Lower lobe of right lung (tissue), 2 donors: ENCODE measurements at regions not wholly inside any gene's neighbourhood (a gene's known extent, or its start where the extent isn't known, plus 50 kb on each side); places are given as distances from the start of the nearest gene placed in this dataset.

Experiments used
- ATAC-seq, 2 donors: fragments of 200-7000 bp; cut with Tn5 transposase; one replicate each; pipeline ENCODE4 v1.9.1; 2020 to 2022; ENCODE audit warnings: mild to moderate bottlenecking in 2 of 2, moderate library complexity in 2 of 2
- DNase-seq: peaks from one replicate; pipeline ENCODE4 v3.0.0-alpha.2; 2020
- H3K27ac ChIP-seq: fragments of 200-600 bp; one replicate; pipeline ENCODE4 v1.8.0; 2022
- H3K27me3 ChIP-seq: fragments of 200-600 bp; one replicate; pipeline ENCODE4 v1.8.0; 2022; ENCODE audit warnings: low read depth
- H3K36me3 ChIP-seq: fragments of 200-600 bp; one replicate; pipeline ENCODE4 v1.8.0; 2022; ENCODE audit warnings: mild to moderate bottlenecking
- H3K4me1 ChIP-seq: fragments of 200-600 bp; one replicate; pipeline ENCODE4 v1.8.0; 2022
- H3K4me3 ChIP-seq: fragments of 200-600 bp; one replicate; pipeline ENCODE4 v1.8.0; 2022; ENCODE audit warnings: mild to moderate bottlenecking
- H3K9me3 ChIP-seq: fragments of 200-600 bp; one replicate; pipeline ENCODE4 v1.8.0; 2022
- intact Hi-C: fragments of 100-400 bp; cut with DNase I; formaldehyde crosslinking; loops from one replicate; pipeline ENCODE4 v1.11.0; 2022
- TF ChIP-seq, protein P1 (sequence below): fragments of 200-600 bp; IDR thresholded peaks from one replicate; pipeline ENCODE4 v1.8.0; 2022; ENCODE audit warnings: antibody characterized with exemption, mild to moderate bottlenecking
- donor health status: DM: no; HTN: yes; CAD: no; lungs with severe emphysema.

DNA sequence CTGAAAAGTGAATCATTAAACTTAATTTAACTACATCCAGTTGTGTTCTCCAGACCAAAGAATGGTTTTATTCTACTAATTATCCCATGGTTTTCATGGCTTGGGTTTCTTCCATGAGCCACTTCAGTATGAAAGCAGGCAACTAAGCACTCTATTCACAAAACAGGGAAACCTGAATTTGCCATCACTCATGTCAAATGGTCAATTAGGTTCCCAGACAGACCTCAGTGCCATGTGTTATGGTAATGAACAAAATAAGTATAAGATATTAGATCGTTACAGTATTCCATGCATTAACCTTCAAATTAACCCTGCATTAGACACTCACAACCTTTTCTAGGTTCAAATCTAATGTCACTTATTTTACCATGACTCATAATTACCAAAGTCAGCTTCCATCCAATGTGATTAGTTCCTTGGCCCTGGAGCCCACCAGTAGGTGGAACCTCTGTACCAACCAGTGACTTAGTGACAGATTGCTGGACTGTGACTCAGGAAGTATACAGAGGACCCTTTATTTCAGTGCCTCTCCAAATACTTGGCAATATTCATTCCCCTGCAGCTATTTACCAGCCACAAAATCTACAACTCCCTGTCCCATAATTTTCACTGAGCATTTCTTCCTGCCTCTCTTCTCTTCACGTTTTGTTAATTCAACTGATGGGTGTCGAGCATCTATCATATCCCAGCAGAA is 1270.2 kb upstream of the SORCS1 start:
- Histone ChIP-seq H3K9me3 (no peaks in the 10 kb centered on the region), H3K4me1 (no peaks in the 10 kb centered on the region), H3K27ac (no peak overlapping the region), H3K27me3 (no peaks in the 10 kb centered on the region), H3K4me3 (no peak overlapping the region), H3K36me3 (no peaks in the 10 kb centered on the region)
- intact Hi-C loops: no loop called here
- ATAC-seq: no peak
- TF ChIP-seq, protein P1, sequence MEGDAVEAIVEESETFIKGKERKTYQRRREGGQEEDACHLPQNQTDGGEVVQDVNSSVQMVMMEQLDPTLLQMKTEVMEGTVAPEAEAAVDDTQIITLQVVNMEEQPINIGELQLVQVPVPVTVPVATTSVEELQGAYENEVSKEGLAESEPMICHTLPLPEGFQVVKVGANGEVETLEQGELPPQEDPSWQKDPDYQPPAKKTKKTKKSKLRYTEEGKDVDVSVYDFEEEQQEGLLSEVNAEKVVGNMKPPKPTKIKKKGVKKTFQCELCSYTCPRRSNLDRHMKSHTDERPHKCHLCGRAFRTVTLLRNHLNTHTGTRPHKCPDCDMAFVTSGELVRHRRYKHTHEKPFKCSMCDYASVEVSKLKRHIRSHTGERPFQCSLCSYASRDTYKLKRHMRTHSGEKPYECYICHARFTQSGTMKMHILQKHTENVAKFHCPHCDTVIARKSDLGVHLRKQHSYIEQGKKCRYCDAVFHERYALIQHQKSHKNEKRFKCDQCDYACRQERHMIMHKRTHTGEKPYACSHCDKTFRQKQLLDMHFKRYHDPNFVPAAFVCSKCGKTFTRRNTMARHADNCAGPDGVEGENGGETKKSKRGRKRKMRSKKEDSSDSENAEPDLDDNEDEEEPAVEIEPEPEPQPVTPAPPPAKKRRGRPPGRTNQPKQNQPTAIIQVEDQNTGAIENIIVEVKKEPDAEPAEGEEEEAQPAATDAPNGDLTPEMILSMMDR: no peak
- DNase-seq: no peak

DNA sequence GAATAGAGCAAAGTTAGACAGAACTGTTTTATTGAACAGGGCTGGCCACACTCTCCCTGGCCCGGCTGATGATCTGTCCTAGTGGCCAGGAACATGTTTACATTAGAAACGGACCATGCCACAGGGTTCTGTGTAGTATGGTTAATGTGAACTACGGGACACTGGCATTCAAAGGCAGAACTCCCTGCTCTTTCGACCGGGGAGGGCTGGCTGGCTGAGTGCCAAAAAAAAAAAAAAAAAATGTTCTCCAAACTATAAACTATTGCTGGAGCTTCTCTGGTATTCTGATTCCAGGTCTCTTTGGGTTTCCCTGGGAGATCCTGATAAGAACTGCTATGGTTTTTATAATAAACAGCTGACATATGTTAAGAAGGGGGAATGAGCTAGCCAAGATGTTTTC is 1262.6 kb upstream of the SORCS1 start:
- H3K9me3 ChIP-seq: no peaks in the 10 kb centered on the region
- no peaks in the 10 kb centered on the region for H3K36me3 ChIP-seq
- no peak overlapping the region for H3K4me3 ChIP-seq
- H3K27ac ChIP-seq: no peak overlapping the region
- TF ChIP-seq, protein P1: no peak
- H3K27me3 ChIP-seq: no peaks in the 10 kb centered on the region
- ATAC-seq: no peak
- H3K4me1 ChIP-seq: no peaks in the 10 kb centered on the region
- intact Hi-C loops: no loop called here
- no peak for DNase-seq

DNA sequence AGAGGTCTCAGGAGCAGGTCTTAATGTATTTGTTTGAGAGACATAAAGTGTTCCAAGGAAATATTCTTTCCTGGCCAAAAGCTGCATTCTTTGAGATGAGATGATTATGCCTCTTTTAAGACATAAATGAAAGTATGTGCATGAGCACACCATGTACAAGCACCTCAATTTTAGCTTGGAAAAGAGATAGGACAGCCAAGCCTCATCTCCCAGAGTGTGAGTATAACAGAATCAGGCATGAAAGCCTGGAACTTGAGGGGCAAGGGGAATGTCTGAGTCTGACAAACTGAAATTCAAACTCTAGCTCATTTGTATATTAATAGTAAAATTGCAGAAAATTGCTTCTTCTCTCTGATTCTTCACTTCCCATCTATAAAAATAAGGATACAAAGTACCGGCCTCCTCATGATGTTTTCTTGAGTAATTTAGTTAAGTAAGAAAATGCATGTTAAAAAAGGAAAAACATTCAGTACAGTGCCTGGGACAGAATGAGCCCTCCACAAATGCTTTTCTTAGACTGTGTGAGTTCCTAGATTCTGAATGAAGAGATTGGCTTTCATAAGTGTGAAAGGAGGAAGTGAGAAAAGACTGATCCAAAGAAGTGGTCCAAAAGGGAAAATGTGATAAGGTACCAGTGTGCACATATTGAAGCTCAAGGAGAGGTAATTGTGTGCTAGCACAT is 1260.9 kb upstream of the SORCS1 start:
- no peak for DNase-seq
- Histone ChIP-seq H3K36me3 (no peaks in the 10 kb centered on the region), H3K27ac (no peak overlapping the region), H3K4me3 (no peak overlapping the region), H3K27me3 (no peaks in the 10 kb centered on the region), H3K9me3 (no peaks in the 10 kb centered on the region), H3K4me1 (no peaks in the 10 kb centered on the region)
- intact Hi-C loops: no loop called here
- TF ChIP-seq, protein P1: no peak
- ATAC-seq: no peak

DNA sequence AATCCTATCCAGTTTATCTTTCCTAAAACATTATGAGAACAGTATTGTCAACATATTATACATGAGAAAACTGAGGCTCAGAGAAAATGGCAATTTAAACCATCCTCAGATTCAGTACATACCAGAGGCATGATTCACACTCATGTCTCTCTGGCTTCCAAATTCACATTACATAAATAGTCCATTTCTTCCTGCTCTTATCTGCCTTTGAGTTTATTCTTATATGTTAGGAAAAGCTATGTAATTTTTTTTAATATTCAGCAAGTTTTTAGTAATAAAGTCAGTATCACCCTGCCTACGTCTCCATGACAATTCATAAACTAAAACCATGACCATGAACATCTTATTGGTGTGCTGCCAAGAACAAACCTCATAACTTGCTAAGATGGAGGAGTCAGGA is 1260.2 kb upstream of the SORCS1 start:
- Histone ChIP-seq H3K4me3 (no peak overlapping the region), H3K27me3 (no peaks in the 10 kb centered on the region), H3K36me3 (no peaks in the 10 kb centered on the region), H3K9me3 (no peaks in the 10 kb centered on the region), H3K4me1 (no peaks in the 10 kb centered on the region), H3K27ac (no peak overlapping the region)
- no peak for ATAC-seq
- no peak for DNase-seq
- intact Hi-C loops: no loop called here
- TF ChIP-seq, protein P1: no peak

DNA sequence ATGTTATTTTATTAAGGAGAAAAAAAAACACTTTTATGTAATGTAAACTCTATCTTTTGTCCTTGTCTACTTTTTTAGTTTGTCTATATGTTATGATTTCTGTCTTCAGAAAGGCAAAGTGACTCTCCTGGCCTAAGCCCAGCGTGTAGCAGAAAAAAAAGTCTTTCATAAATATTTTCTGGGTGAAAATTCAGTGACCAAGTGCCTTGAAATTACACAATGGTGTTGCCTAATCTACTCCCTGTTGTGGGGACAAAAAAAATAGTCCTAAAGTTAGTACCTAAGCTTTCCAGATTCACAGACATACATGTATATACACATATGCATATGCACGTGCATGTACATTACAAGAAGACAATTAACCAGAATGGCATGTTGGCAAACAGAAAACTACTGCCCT is 1257.8 kb upstream of the SORCS1 start:
- DNase-seq: no peak
- no peaks in the 10 kb centered on the region for H3K36me3 ChIP-seq
- TF ChIP-seq, protein P1: no peak
- intact Hi-C loops: no loop called here
- H3K27ac ChIP-seq: no peak overlapping the region
- ATAC-seq: no peak
- no peak overlapping the region for H3K4me3 ChIP-seq
- no peaks in the 10 kb centered on the region for H3K27me3 ChIP-seq
- no peaks in the 10 kb centered on the region for H3K9me3 ChIP-seq
- H3K4me1 ChIP-seq: no peaks in the 10 kb centered on the region
